BE2C (cell line): ENCODE measurements at regions not wholly inside any gene's neighbourhood (a gene's known extent, or its start where the extent isn't known, plus 50 kb on each side); places are given as distances from the start of the nearest gene placed in this dataset.

Experiments
- DNase-seq: peaks from one replicate; pipeline ENCODE4 v3.0.0-alpha.2; 2020
- H3K27me3 ChIP-seq: fragments of 250-450 bp; sonication (Bioruptor Pico); 2 replicates; pipeline ENCODE4 v1.5.1; 2020; ENCODE audit warnings: mild to moderate bottlenecking
- H3K36me3 ChIP-seq: fragments of 250-450 bp; sonication (Bioruptor Pico); 2 replicates; pipeline ENCODE4 v1.5.1; 2020; ENCODE audit warnings: mild to moderate bottlenecking
- H3K4me1 ChIP-seq: fragments of 250-450 bp; sonication (Bioruptor Pico); 2 replicates; pipeline ENCODE4 v1.5.1; 2020
- H3K4me3 ChIP-seq: 2 replicates; pipeline ENCODE4 v1.5.1; 2011; ENCODE audit warnings: low read depth, low read length
- H3K9me3 ChIP-seq: fragments of 250-450 bp; sonication (Bioruptor Pico); 2 replicates; pipeline ENCODE4 v1.5.1; 2020
- CTCF ChIP-seq: IDR thresholded peaks from 2 replicates; pipeline ENCODE4 v1.5.1; 2012; ENCODE audit warnings: mild to moderate bottlenecking, low read depth, low read length

DNA sequence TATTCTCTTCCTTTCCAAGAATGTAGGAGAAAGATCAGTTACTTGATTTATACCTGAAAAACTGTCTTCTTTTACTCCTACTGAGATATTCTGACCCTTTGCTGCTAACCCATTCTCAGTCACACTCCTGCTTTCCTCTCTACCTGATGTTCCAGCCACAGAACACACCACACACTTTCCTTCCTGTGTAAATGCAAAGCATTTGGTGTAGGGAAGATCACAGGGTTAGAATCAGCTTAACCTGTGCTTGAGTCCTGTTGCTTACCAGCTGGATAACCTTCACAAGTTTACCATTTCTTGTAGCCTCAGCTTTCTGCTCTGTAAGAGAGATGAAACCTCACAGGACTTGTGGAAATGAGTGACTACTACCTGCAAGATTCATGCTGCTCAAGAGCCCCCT is 489.8 kb upstream of the GOLIM4 start:
- DNase-seq: no peak
- H3K4me3 ChIP-seq: no peak overlapping the region
- H3K4me1 ChIP-seq: no peaks in the 10 kb centered on the region
- H3K27me3 ChIP-seq: no peaks in the 10 kb centered on the region
- H3K9me3 ChIP-seq: no peaks in the 10 kb centered on the region
- no peak for TF ChIP-seq CTCF
- H3K36me3 ChIP-seq: no peaks in the 10 kb centered on the region

DNA sequence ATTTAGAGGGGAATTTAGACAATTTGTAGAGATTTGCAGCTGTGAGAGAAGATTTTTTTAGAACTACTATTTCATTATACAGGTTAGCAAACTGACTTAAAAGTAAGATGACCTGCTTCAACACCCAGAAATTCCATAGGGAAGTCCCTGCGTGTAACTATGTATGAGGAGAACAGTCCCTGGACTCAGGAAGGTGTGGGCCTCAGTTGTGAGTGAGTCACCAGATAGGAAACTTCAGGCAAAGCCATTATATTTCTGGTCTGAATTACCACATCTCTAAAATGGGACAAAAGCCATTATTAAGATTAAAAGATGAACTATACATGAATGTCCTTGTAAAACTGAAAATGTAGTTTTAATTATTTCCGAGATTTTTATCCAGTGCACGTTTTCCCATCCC is 488.3 kb upstream of the GOLIM4 start:
- no peak for TF ChIP-seq CTCF
- no peaks in the 10 kb centered on the region for H3K9me3 ChIP-seq
- H3K4me1 ChIP-seq: no peaks in the 10 kb centered on the region
- no peaks in the 10 kb centered on the region for H3K27me3 ChIP-seq
- DNase-seq: no peak
- H3K4me3 ChIP-seq: no peak overlapping the region
- H3K36me3 ChIP-seq: no peaks in the 10 kb centered on the region

DNA sequence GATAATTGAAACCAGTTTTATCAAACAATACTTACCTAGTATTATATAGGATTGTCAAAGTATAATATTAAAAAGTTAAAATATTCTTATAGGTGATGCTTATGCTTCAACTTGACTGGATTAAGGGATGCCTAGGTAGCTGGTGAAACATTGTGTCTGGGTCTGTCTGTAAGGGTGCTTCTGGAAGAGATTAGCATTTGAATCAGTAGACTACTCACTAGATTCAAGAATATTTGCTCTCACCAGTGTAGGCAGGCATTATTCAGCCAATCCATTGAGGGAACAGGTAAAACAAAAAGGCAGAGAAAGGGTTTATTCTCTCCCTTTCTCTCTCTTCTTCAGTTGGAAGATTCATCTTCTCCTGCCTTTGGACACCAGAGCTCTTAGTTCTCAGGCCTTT is 486.8 kb upstream of the GOLIM4 start:
- no peaks in the 10 kb centered on the region for H3K4me1 ChIP-seq
- no peaks in the 10 kb centered on the region for H3K36me3 ChIP-seq
- no peak for DNase-seq
- no peak overlapping the region for H3K4me3 ChIP-seq
- no peaks in the 10 kb centered on the region for H3K27me3 ChIP-seq
- H3K9me3 ChIP-seq: no peaks in the 10 kb centered on the region
- no peak for TF ChIP-seq CTCF

- no peak for DNase-seq
- TF ChIP-seq CTCF: no peak
- no peaks in the 10 kb centered on the region for H3K4me1 ChIP-seq
These were observed 486.1 kb upstream of the GOLIM4 start for GRCh38 chr3:168581771-168582225.

GRCh38 chr3:168579010-168579409 is 483.3 kb upstream of the GOLIM4 start:
- no peak for TF ChIP-seq CTCF
- Histone ChIP-seq H3K36me3 (no peaks in the 10 kb centered on the region), H3K4me1 (no peaks in the 10 kb centered on the region), H3K27me3 (no peaks in the 10 kb centered on the region), H3K9me3 (no peaks in the 10 kb centered on the region), H3K4me3 (no peak overlapping the region)
- DNase-seq: no peak

More at GRCh38 chr3:168581771-168582225, 486.1 kb upstream of the GOLIM4 start:
- Histone ChIP-seq H3K4me3 (no peak overlapping the region), H3K27me3 (no peaks in the 10 kb centered on the region), H3K9me3 (no peaks in the 10 kb centered on the region), H3K36me3 (no peaks in the 10 kb centered on the region)

GRCh38 chr3:168575750-168576149 is 480.0 kb upstream of the GOLIM4 start:
- no peaks in the 10 kb centered on the region for H3K27me3 ChIP-seq
- H3K36me3 ChIP-seq: no peaks in the 10 kb centered on the region
- no peak overlapping the region for H3K4me3 ChIP-seq
- H3K9me3 ChIP-seq: no peaks in the 10 kb centered on the region
- H3K4me1 ChIP-seq: no peaks in the 10 kb centered on the region
- TF ChIP-seq CTCF: no peak
- no peak for DNase-seq
